GM23338 (cell line): ENCODE measurements at regions not wholly inside any gene's neighbourhood (a gene's known extent, or its start where the extent isn't known, plus 50 kb on each side); places are given as distances from the start of the nearest gene placed in this dataset.

Experiments
- ATAC-seq: fragments of 200-7000 bp; cut with Tn5 transposase; 3 replicates; pipeline ENCODE4 v1.9.1; 2020
- DNase-seq: peaks from one replicate; pipeline ENCODE4 v3.0.0-alpha.2; 2015; ENCODE audit warnings: low spot score
- H2AFZ ChIP-seq: fragments of 200-600 bp; sonication (generic); 2 replicates; pipeline ENCODE4 v1.8.0; 2016; ENCODE audit warnings: antibody characterized with exemption, mild to moderate bottlenecking, moderate library complexity
- H3F3A ChIP-seq: fragments of 200-600 bp; sonication (generic); replicated peaks from 2 replicates; pipeline ENCODE4 v1.8.0; 2017; ENCODE audit warnings: antibody characterized with exemption, mixed run types, low read depth
- H3K27ac ChIP-seq: fragments of 200-600 bp; sonication (generic); 2 replicates; pipeline ENCODE4 v1.6.1; 2016; ENCODE audit warnings: low read depth
- H3K27me3 ChIP-seq: fragments of 200-600 bp; sonication (generic); 2 replicates; pipeline ENCODE4 v1.8.0; 2016; ENCODE audit warnings: mild to moderate bottlenecking, mixed run types, moderate library complexity; ENCODE audit not compliant: insufficient read depth
- H3K36me3 ChIP-seq: fragments of 200-600 bp; sonication (generic); 2 replicates; pipeline ENCODE4 v1.8.0; 2016; ENCODE audit warnings: mild to moderate bottlenecking; ENCODE audit not compliant: insufficient read depth
- H3K4me1 ChIP-seq: fragments of 200-600 bp; sonication (generic); 2 replicates; pipeline ENCODE4 v1.8.0; 2016; ENCODE audit warnings: mild to moderate bottlenecking, moderate library complexity; ENCODE audit not compliant: insufficient read depth
- H3K4me2 ChIP-seq: fragments of 200-600 bp; sonication (generic); 2 replicates; pipeline ENCODE4 v1.7.1; 2017; ENCODE audit warnings: mixed run types
- H3K4me3 ChIP-seq: fragments of 200-600 bp; sonication (generic); 2 replicates; pipeline ENCODE4 v1.6.1; 2016; ENCODE audit warnings: mixed run types
- H3K79me2 ChIP-seq: fragments of 200-600 bp; sonication (generic); replicated peaks from 2 replicates; pipeline ENCODE4 v1.8.0; 2017; ENCODE audit warnings: mild to moderate bottlenecking; ENCODE audit not compliant: insufficient read depth
- H3K9me2 ChIP-seq: fragments of 200-600 bp; sonication (generic); 2 replicates; pipeline ENCODE4 v1.8.0; 2017; ENCODE audit not compliant: insufficient read depth
- H4K20me1 ChIP-seq: fragments of 200-600 bp; sonication (generic); replicated peaks from 2 replicates; pipeline ENCODE4 v1.8.0; 2017; ENCODE audit warnings: mild to moderate bottlenecking; ENCODE audit not compliant: insufficient read depth
- H3K27ac Mint-ChIP-seq: 2 replicates; pipeline ENCODE4 v1.8.0; 2020; ENCODE audit warnings: inconsistent platforms, mild to moderate bottlenecking, moderate library complexity, mixed read lengths
- H3K27me3 Mint-ChIP-seq: 3 replicates; pipeline ENCODE4 v1.8.0; 2022; ENCODE audit warnings: low read depth, mild to moderate bottlenecking, moderate library complexity, mixed read lengths, inconsistent platforms; ENCODE audit not compliant: insufficient read depth, poor library complexity
- H3K36me3 Mint-ChIP-seq: 3 replicates; pipeline ENCODE4 v1.8.0; 2021; ENCODE audit warnings: low read depth, mild to moderate bottlenecking, inconsistent platforms, moderate library complexity, mixed read lengths
- H3K4me1 Mint-ChIP-seq: 3 replicates; pipeline ENCODE4 v1.8.0; 2020; ENCODE audit warnings: mild to moderate bottlenecking, inconsistent platforms, mixed read lengths
- H3K4me3 Mint-ChIP-seq: 3 replicates; pipeline ENCODE4 v1.8.0; 2021; ENCODE audit warnings: moderate library complexity, mild to moderate bottlenecking, inconsistent platforms, mixed read lengths
- H3K9me3 Mint-ChIP-seq: 3 replicates; pipeline ENCODE4 v1.8.0; 2020; ENCODE audit warnings: moderate library complexity, mild to moderate bottlenecking, inconsistent platforms, mixed read lengths
- CREB1 ChIP-seq: fragments of 250-450 bp; sonication (Bioruptor Pico); IDR thresholded peaks from 2 replicates; pipeline ENCODE4 v1.5.0; 2020; ENCODE audit warnings: low read depth, mild to moderate bottlenecking, moderate library complexity
- EZH2 ChIP-seq: fragments of 200-600 bp; sonication (generic); IDR thresholded peaks from one replicate; pipeline ENCODE4 v1.8.0; 2017; ENCODE audit warnings: antibody characterized with exemption, mild to moderate bottlenecking, low read depth; ENCODE audit not compliant: unreplicated experiment
- EZH2phosphoT487 ChIP-seq: fragments of 200-600 bp; sonication (generic); IDR thresholded peaks from one replicate; pipeline ENCODE4 v1.8.1; 2018; ENCODE audit warnings: antibody characterized with exemption; ENCODE audit not compliant: unreplicated experiment
- JUNB ChIP-seq: IDR thresholded peaks from one replicate; pipeline ENCODE4 v1.6.1; 2016; ENCODE audit warnings: antibody characterized with exemption; ENCODE audit not compliant: unreplicated experiment
- NANOG ChIP-seq: IDR thresholded peaks from 2 replicates; pipeline ENCODE4 v1.6.1; 2016; ENCODE audit warnings: antibody characterized with exemption, borderline replicate concordance
- POLR2AphosphoS5 ChIP-seq: IDR thresholded peaks from 2 replicates; pipeline ENCODE4 v1.6.1; 2016; ENCODE audit warnings: antibody characterized with exemption, low read depth
- STAT1 ChIP-seq: IDR thresholded peaks from one replicate; pipeline ENCODE4 v1.6.1; 2016; ENCODE audit warnings: antibody characterized with exemption; ENCODE audit not compliant: unreplicated experiment
- ZNF114 ChIP-seq: fragments of 250-450 bp; sonication (Bioruptor Pico); IDR thresholded peaks from 2 replicates; pipeline ENCODE4 v1.5.0; 2020; ENCODE audit warnings: mild to moderate bottlenecking, moderate library complexity
- TF ChIP-seq, protein P1 (sequence below), 2 experiments: fragments of 200-600 bp in 1 of 2; sonication (generic) in 1 of 2; conservative IDR thresholded peaks; 2 replicates each; pipeline versions ENCODE4 v1.5.1 to v1.6.1; 2016 to 2017; ENCODE audit warnings: antibody characterized with exemption in 2 of 2, low read depth in 2 of 2, mild to moderate bottlenecking in 2 of 2, moderate library complexity in 1 of 2
- TF ChIP-seq, protein P2 (sequence below): IDR thresholded peaks from one replicate; pipeline ENCODE4 v1.6.1; 2018; ENCODE audit warnings: antibody characterized with exemption; ENCODE audit not compliant: unreplicated experiment
- TF ChIP-seq, protein P3 (sequence below): IDR thresholded peaks from 2 replicates; pipeline ENCODE4 v1.6.1; 2016; ENCODE audit warnings: antibody characterized with exemption

DNA sequence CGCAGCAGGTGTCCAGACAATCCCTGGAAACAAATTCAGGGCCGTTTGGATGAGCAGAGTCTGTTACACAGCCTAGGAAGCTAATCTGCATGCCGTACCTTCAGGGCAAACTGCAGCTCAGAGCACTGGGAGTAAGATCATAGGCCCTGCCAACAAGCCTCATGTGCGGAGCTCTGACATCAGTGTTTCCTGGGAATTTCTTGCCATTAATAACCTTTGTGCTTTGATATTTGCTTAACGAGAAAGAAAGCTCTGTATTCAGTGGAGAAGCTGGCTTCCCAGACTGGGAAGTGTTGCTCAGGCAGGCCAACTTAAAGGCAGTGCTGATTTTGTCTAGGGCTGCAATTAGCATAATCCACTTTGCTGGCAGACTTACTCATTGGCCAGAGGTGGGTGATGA, 116.1 kb upstream of the KLHL25 start (continued):
- TF ChIP-seq, protein P1, sequence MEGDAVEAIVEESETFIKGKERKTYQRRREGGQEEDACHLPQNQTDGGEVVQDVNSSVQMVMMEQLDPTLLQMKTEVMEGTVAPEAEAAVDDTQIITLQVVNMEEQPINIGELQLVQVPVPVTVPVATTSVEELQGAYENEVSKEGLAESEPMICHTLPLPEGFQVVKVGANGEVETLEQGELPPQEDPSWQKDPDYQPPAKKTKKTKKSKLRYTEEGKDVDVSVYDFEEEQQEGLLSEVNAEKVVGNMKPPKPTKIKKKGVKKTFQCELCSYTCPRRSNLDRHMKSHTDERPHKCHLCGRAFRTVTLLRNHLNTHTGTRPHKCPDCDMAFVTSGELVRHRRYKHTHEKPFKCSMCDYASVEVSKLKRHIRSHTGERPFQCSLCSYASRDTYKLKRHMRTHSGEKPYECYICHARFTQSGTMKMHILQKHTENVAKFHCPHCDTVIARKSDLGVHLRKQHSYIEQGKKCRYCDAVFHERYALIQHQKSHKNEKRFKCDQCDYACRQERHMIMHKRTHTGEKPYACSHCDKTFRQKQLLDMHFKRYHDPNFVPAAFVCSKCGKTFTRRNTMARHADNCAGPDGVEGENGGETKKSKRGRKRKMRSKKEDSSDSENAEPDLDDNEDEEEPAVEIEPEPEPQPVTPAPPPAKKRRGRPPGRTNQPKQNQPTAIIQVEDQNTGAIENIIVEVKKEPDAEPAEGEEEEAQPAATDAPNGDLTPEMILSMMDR (conservative IDR thresholded peaks at IDR 0.05; ENCODE audit: low read depth in 2 of 2), result no peak
- TF ChIP-seq ZNF114 (CRISPR knock-in tag), result no peak
- TF ChIP-seq, protein P2, sequence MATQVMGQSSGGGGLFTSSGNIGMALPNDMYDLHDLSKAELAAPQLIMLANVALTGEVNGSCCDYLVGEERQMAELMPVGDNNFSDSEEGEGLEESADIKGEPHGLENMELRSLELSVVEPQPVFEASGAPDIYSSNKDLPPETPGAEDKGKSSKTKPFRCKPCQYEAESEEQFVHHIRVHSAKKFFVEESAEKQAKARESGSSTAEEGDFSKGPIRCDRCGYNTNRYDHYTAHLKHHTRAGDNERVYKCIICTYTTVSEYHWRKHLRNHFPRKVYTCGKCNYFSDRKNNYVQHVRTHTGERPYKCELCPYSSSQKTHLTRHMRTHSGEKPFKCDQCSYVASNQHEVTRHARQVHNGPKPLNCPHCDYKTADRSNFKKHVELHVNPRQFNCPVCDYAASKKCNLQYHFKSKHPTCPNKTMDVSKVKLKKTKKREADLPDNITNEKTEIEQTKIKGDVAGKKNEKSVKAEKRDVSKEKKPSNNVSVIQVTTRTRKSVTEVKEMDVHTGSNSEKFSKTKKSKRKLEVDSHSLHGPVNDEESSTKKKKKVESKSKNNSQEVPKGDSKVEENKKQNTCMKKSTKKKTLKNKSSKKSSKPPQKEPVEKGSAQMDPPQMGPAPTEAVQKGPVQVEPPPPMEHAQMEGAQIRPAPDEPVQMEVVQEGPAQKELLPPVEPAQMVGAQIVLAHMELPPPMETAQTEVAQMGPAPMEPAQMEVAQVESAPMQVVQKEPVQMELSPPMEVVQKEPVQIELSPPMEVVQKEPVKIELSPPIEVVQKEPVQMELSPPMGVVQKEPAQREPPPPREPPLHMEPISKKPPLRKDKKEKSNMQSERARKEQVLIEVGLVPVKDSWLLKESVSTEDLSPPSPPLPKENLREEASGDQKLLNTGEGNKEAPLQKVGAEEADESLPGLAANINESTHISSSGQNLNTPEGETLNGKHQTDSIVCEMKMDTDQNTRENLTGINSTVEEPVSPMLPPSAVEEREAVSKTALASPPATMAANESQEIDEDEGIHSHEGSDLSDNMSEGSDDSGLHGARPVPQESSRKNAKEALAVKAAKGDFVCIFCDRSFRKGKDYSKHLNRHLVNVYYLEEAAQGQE, result no peak

GRCh38 chr15:85913461-85913860, 118.7 kb upstream of the KLHL25 start:
- no peaks in the 10 kb centered on the region for H3K4me1 Mint-ChIP-seq
- Histone ChIP-seq H3K4me1 (no peaks in the 10 kb centered on the region), H3K27me3 (no peaks in the 10 kb centered on the region), H3F3A (no peaks in the 10 kb centered on the region), H2AFZ (no peak overlapping the region), H3K27ac (no peak overlapping the region), H3K9me2 (peaks cover 5% of the 10 kb centered on the region; the same call in 1 of the 2 replicates), H3K4me3 (no peak overlapping the region), H4K20me1 (no peaks in the 10 kb centered on the region), H3K79me2 (no peaks in the 10 kb centered on the region), H3K36me3 (no peaks in the 10 kb centered on the region), H3K4me2 (no peak overlapping the region)
- peaks cover 9% of the 10 kb centered on the region for H3K36me3 Mint-ChIP-seq
- H3K9me3 Mint-ChIP-seq, result peaks cover 14% of the 10 kb centered on the region
- H3K4me3 Mint-ChIP-seq, result no peak overlapping the region
- ATAC-seq (no peak), DNase-seq (no peak)
- no peak overlapping the region for H3K27ac Mint-ChIP-seq
- H3K27me3 Mint-ChIP-seq, result peaks cover 2% of the 10 kb centered on the region
- TF ChIP-seq STAT1, result no peak
- TF ChIP-seq ZNF114 (CRISPR knock-in tag), result no peak
- TF ChIP-seq, protein P1 (conservative IDR thresholded peaks at IDR 0.05; ENCODE audit: low read depth in 2 of 2), result no peak
- TF ChIP-seq, protein P2, result no peak
- TF ChIP-seq EZH2phosphoT487, result no peak
- no peak for TF ChIP-seq NANOG
- TF ChIP-seq JUNB, result no peak
- TF ChIP-seq EZH2, result no peak
- no peak for TF ChIP-seq CREB1 (CRISPR knock-in tag)
- TF ChIP-seq, protein P3, sequence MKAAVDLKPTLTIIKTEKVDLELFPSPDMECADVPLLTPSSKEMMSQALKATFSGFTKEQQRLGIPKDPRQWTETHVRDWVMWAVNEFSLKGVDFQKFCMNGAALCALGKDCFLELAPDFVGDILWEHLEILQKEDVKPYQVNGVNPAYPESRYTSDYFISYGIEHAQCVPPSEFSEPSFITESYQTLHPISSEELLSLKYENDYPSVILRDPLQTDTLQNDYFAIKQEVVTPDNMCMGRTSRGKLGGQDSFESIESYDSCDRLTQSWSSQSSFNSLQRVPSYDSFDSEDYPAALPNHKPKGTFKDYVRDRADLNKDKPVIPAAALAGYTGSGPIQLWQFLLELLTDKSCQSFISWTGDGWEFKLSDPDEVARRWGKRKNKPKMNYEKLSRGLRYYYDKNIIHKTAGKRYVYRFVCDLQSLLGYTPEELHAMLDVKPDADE, result no peak
- no peak for TF ChIP-seq POLR2AphosphoS5
